GM12878 (cell line): ENCODE measurements at regions not wholly inside any gene's neighbourhood (a gene's known extent, or its start where the extent isn't known, plus 50 kb on each side); places are given as distances from the start of the nearest gene placed in this dataset.

Source experiments
- ATAC-seq: fragments of 200-7000 bp; cut with Tn5 transposase; 3 replicates; pipeline ENCODE4 v1.9.1; 2020; ENCODE audit warnings: mild to moderate bottlenecking, moderate library complexity
- BruUV-seq: library from RNA; stranded (reverse); fragments of 400-500 nt; replicated peaks from 2 replicates; lab custom pipeline; 2021; lab: Mats Ljungman, UMichigan
- CTCF ChIA-PET: fragments of 300-600 bp; sonication (Branson Sonifier 250); formaldehyde crosslinking; extraction: SDS; loops from one replicate; lab custom pipeline; 2021; ENCODE audit warnings: inconsistent platforms; lab: Yijun Ruan, JAX
- POLR2A ChIA-PET: fragments of 350-600 bp; formaldehyde crosslinking; extraction: SDS; loops from one replicate; lab custom pipeline; 2021; ENCODE audit warnings: inconsistent platforms; lab: Charles Lee
- RAD21 ChIA-PET: fragments of 300-600 bp; sonication (Branson Sonifier 250); formaldehyde crosslinking; loops from one replicate; lab custom pipeline; 2023; ENCODE audit warnings: antibody characterized with exemption; ENCODE audit not compliant: unreplicated experiment; lab: Charles Lee
- SMC1A ChIA-PET: fragments of 300-600 bp; sonication (Branson Sonifier 250); formaldehyde crosslinking; loops from one replicate; lab custom pipeline; 2023; ENCODE audit not compliant: unreplicated experiment, uncharacterized antibody; lab: Charles Lee
- DNase-seq: peaks from one replicate; pipeline ENCODE4 v3.0.0-alpha.2; 2011; ENCODE audit warnings: low read depth, low spot score
- FAIRE-seq: peaks from 3 replicates; lab custom pipeline; 2011; peaks lifted over from hg19 to GRCh38; lab: Jason Lieb, UNC
- H2AFZ ChIP-seq: 2 replicates; pipeline ENCODE4 v1.6.0; 2011; ENCODE audit warnings: low read depth, low read length, control low read depth; ENCODE audit not compliant: control insufficient read depth
- H3K27ac ChIP-seq: 2 replicates; pipeline ENCODE4 v1.5.1; 2011; ENCODE audit warnings: control low read depth; ENCODE audit not compliant: control insufficient read depth, insufficient read depth
- H3K27me3 ChIP-seq, 2 experiments: replicated peaks in 1 of 2; 2 replicates each; pipeline versions ENCODE4 v1.6.0 to v1.6.1; 2011; ENCODE audit warnings: low read length in 1 of 2; ENCODE audit not compliant: control insufficient read depth in 2 of 2, insufficient read depth in 2 of 2
- H3K36me3 ChIP-seq, 2 experiments: 2 replicates each; pipeline ENCODE4 v1.5.1; 2011; ENCODE audit warnings: low read length in 1 of 2; ENCODE audit not compliant: control insufficient read depth in 2 of 2, insufficient read depth in 2 of 2
- H3K4me1 ChIP-seq: 2 replicates; pipeline ENCODE4 v1.6.1; 2011; ENCODE audit warnings: mild to moderate bottlenecking, low read length, moderate library complexity, mixed read lengths; ENCODE audit not compliant: control insufficient read depth, insufficient read depth
- H3K4me2 ChIP-seq: 2 replicates; pipeline ENCODE4 v1.6.0; 2011; ENCODE audit warnings: control low read depth; ENCODE audit not compliant: control insufficient read depth, insufficient read depth
- H3K4me3 ChIP-seq: fragments of 200-600 bp; sonication (generic); 2 replicates; pipeline ENCODE4 v1.5.1; 2016
- H3K79me2 ChIP-seq: 2 replicates; pipeline ENCODE4 v1.6.0; 2011; ENCODE audit warnings: low read length; ENCODE audit not compliant: control insufficient read depth, insufficient read depth
- H3K9ac ChIP-seq: 2 replicates; pipeline ENCODE4 v1.8.0; 2011; ENCODE audit warnings: low read length, control low read depth, mixed read lengths; ENCODE audit not compliant: control insufficient read depth, insufficient read depth
- H3K9me3 ChIP-seq: replicated peaks from 3 replicates; pipeline ENCODE4 v1.5.1; 2011; ENCODE audit warnings: mild to moderate bottlenecking, low read length; ENCODE audit not compliant: control insufficient read depth, insufficient read depth
- H4K20me1 ChIP-seq: 2 replicates; pipeline ENCODE4 v1.6.0; 2011; ENCODE audit not compliant: control insufficient read depth, insufficient read depth
- ATF2 ChIP-seq: IDR thresholded peaks from 2 replicates; pipeline ENCODE4 v1.6.1; 2012; ENCODE audit warnings: low read length, inconsistent platforms
- CHD1 ChIP-seq: IDR thresholded peaks from 2 replicates; pipeline ENCODE4 v1.6.1; 2012; ENCODE audit warnings: low read depth, low read length, improper control_type of control experiment
- GABPA ChIP-seq: IDR thresholded peaks from 2 replicates; pipeline ENCODE4 v1.6.1; 2014; ENCODE audit warnings: antibody characterized with exemption, low read depth, mild to moderate bottlenecking, inconsistent platforms
- HDAC2 ChIP-seq: fragments of 200-600 bp; sonication (generic); IDR thresholded peaks from 2 replicates; pipeline ENCODE4 v1.6.1; 2017
- IRF4 ChIP-seq: IDR thresholded peaks from 2 replicates; pipeline ENCODE4 v1.6.1; 2011; ENCODE audit warnings: low read depth, low read length
- JUND ChIP-seq: IDR thresholded peaks from 2 replicates; pipeline ENCODE4 v1.6.1; 2012; ENCODE audit warnings: low read depth, mild to moderate bottlenecking, low read length, improper control_type of control experiment, moderate library complexity
- NFYA ChIP-seq: IDR thresholded peaks from 2 replicates; pipeline ENCODE4 v1.6.1; 2011; ENCODE audit warnings: low read depth, mild to moderate bottlenecking, low read length, improper control_type of control experiment, borderline replicate concordance
- NR2F1 ChIP-seq: fragments of 450-650 bp; conservative IDR thresholded peaks from 2 replicates; pipeline ENCODE4 v1.6.1; 2017; ENCODE audit warnings: mild to moderate bottlenecking
- PAX8 ChIP-seq: fragments of 450-650 bp; IDR thresholded peaks from 2 replicates; pipeline ENCODE4 v1.6.1; 2017; ENCODE audit warnings: mild to moderate bottlenecking, moderate library complexity
- POLR2AphosphoS5 ChIP-seq: IDR thresholded peaks from 2 replicates; pipeline ENCODE4 v1.6.1; 2011; ENCODE audit warnings: mild to moderate bottlenecking, low read length, inconsistent platforms
- RUNX3 ChIP-seq: IDR thresholded peaks from 2 replicates; pipeline ENCODE4 v1.6.1; 2012; ENCODE audit warnings: low read length, inconsistent platforms
- TBL1XR1 ChIP-seq: IDR thresholded peaks from 2 replicates; pipeline ENCODE4 v1.6.1; 2012; ENCODE audit warnings: low read depth, low read length, improper control_type of control experiment
- TCF12 ChIP-seq: IDR thresholded peaks from 2 replicates; pipeline ENCODE4 v1.6.1; 2011; ENCODE audit warnings: low read depth, mild to moderate bottlenecking, low read length
- TCF7 ChIP-seq: IDR thresholded peaks from 2 replicates; pipeline ENCODE4 v1.6.1; 2014; ENCODE audit warnings: antibody characterized with exemption, borderline replicate concordance
- ZBED1 ChIP-seq: IDR thresholded peaks from 2 replicates; pipeline ENCODE4 v1.6.1; 2016; ENCODE audit warnings: borderline replicate concordance
- ZSCAN29 ChIP-seq: fragments of 450-650 bp; IDR thresholded peaks from 2 replicates; pipeline ENCODE4 v1.6.1; 2017; ENCODE audit warnings: mild to moderate bottlenecking, moderate library complexity
- WGBS: methylation state at CpG from one replicate; pipeline ENCODE4 v1.1.6; 2016; ENCODE audit warnings: low lambda C conversion rate; ENCODE audit not compliant: insufficient replicate concordance, insufficient coverage; ENCODE audit errors: missing lambda C conversion rate; 5-methylcytosine and 5-hydroxymethylcytosine counted together
- in situ Hi-C: fragments of 300-500 bp; cut with MboI; formaldehyde crosslinking; loops from 9 replicates; pipeline ENCODE4 v1.14.3; 2018; ENCODE audit warnings: mixed read lengths
- intact Hi-C: fragments of 100-400 bp; cut with micrococcal nuclease; formaldehyde crosslinking; loops from one replicate; pipeline ENCODE4 v1.14.2; 2022; ENCODE audit not compliant: unreplicated experiment

GRCh38 chr3:168275662-168276061 is 179.9 kb upstream of the GOLIM4 start:
- Histone ChIP-seq H3K4me2 (no peak overlapping the region), H3K79me2 (no peaks in the 10 kb centered on the region), H3K27ac (no peak overlapping the region), H3K4me1 (no peaks in the 10 kb centered on the region; the same call in 1 of the 2 replicates), H3K9me3 (no peaks in the 10 kb centered on the region; the same call in 2 of the 3 replicates)
- BruUV-seq, result no TSS peak
- in situ Hi-C loops, result no loop called here
- POLR2A ChIA-PET, result no interaction called here
- TF ChIP-seq ZBED1, result no peak
- TF ChIP-seq PAX8, result no peak
- TF ChIP-seq, all 136 proteins: peak for 0
- DNase-seq (no peak), FAIRE-seq (no peak), ATAC-seq (no peak)
- Histone ChIP-seq H4K20me1 (no peaks in the 10 kb centered on the region), H3K9ac (no peak overlapping the region), H3K36me3 (no peaks in the 10 kb centered on the region), H3K27me3 (no peaks in the 10 kb centered on the region), H2AFZ (no peak overlapping the region), H3K4me3 (no peak overlapping the region)
- CTCF ChIA-PET, result no interaction called here
- WGBS, result 66% methylated on average over 3 of the region's 3 CpGs
- RAD21 ChIA-PET, result no interaction called here
- SMC1A ChIA-PET, result no interaction called here
- intact Hi-C loops, result no loop called here

GRCh38 chr3:168273917-168274316 is 178.2 kb upstream of the GOLIM4 start:
- WGBS, result 19% methylated on average over 2 of the region's 2 CpGs
- in situ Hi-C loops, result no loop called here
- Histone ChIP-seq H3K27ac (no peak overlapping the region), H3K79me2 (no peaks in the 10 kb centered on the region), H4K20me1 (no peaks in the 10 kb centered on the region), H3K9ac (no peak overlapping the region), H2AFZ (no peak overlapping the region), H3K27me3 (no peaks in the 10 kb centered on the region), H3K9me3 (no peaks in the 10 kb centered on the region; the same call in 2 of the 3 replicates), H3K36me3 (no peaks in the 10 kb centered on the region), H3K4me1 (no peaks in the 10 kb centered on the region; the same call in 1 of the 2 replicates), H3K4me2 (peak overlapping the region; percentile 31; the same call in 1 of the 2 replicates), H3K4me3 (no peak overlapping the region)
- intact Hi-C loops, result no loop called here
- BruUV-seq, result no TSS peak
- POLR2A ChIA-PET, result no interaction called here
- no peak for TF ChIP-seq TCF12
- TF ChIP-seq CHD1, result no peak
- TF ChIP-seq ZSCAN29, result no peak
- 0 out of 2 replicates have a peak, but pooled peaks have one; percentile 22 for TF ChIP-seq ATF2
- no peak for TF ChIP-seq GABPA
- no peak for TF ChIP-seq NFYA
- TF ChIP-seq NR2F1, result 0 out of 2 replicates have a peak, but pooled peaks have one; percentile 13
- TF ChIP-seq POLR2AphosphoS5, result no peak
- no peak for TF ChIP-seq HDAC2
- no peak for TF ChIP-seq TCF7
- 0 out of 2 replicates have a peak, but pooled peaks have one; percentile 12 for TF ChIP-seq IRF4
- no peak for TF ChIP-seq TBL1XR1
- TF ChIP-seq RUNX3, result peak; percentile 64
- no peak for TF ChIP-seq JUND
- peak; percentile 91 for ATAC-seq
- FAIRE-seq, result peak; percentile 23
- RAD21 ChIA-PET, result no interaction called here
- CTCF ChIA-PET, result interaction anchor here (1.1 kb wide), 1 partner anchor 108 kb away, joined by 3 read pairs; no protein-coding TSS in a partner anchor
- DNase-seq, result no peak
- SMC1A ChIA-PET, result interaction anchor here (1.0 to 1.7 kb wide), 4 partner anchors 11 to 17 kb away, joined by 3 to 5 read pairs (median 4); no protein-coding TSS in a partner anchor
